ENCODE measurements at regions not wholly inside any gene's neighbourhood (a gene's known extent, or its start where the extent isn't known, plus 50 kb on each side); places are given as distances from the start of the nearest gene placed in this dataset.

DNA sequence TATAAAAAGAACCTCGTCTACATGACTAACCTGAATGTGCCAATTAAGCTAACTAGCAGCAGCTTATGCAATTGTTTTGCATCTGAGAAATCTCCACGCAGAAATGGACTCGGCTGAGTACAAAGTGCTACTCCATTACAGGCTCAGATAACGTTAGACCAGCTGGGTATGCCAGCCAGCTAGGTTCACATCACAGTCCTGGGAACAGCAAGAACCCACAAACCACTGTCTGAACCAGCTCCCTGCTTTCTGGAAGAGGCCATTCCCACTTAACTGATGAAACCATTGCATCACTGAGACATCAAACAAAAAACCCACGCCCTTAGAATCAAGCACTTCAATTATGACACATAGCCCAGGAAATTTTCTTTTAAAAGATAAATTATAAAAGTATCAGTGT, 202.7 kb downstream of the CYRIA start:
- Histone ChIP-seq H3K9me3 (no peaks in the 10 kb centered on the region), H3K4me3 (no peak overlapping the region), H3K36me3 (no peaks in the 10 kb centered on the region), H3K4me1 (no peaks in the 10 kb centered on the region), H3K27ac (no peak overlapping the region), H3K27me3 (peaks cover 10% of the 10 kb centered on the region)
- TF ChIP-seq EP300 (IDR thresholded peaks at IDR 0.05) (no peak), POLR2A (IDR thresholded peaks at IDR 0.05) (no peak), POLR2AphosphoS5 (IDR thresholded peaks at IDR 0.05) (no peak)
- TF ChIP-seq, protein P1, sequence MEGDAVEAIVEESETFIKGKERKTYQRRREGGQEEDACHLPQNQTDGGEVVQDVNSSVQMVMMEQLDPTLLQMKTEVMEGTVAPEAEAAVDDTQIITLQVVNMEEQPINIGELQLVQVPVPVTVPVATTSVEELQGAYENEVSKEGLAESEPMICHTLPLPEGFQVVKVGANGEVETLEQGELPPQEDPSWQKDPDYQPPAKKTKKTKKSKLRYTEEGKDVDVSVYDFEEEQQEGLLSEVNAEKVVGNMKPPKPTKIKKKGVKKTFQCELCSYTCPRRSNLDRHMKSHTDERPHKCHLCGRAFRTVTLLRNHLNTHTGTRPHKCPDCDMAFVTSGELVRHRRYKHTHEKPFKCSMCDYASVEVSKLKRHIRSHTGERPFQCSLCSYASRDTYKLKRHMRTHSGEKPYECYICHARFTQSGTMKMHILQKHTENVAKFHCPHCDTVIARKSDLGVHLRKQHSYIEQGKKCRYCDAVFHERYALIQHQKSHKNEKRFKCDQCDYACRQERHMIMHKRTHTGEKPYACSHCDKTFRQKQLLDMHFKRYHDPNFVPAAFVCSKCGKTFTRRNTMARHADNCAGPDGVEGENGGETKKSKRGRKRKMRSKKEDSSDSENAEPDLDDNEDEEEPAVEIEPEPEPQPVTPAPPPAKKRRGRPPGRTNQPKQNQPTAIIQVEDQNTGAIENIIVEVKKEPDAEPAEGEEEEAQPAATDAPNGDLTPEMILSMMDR (IDR thresholded peaks at IDR 0.05) = no peak
- WGBS, 2 donors (ENCODE audit: low coverage in 1 of 2) = 51 to 72% methylated on average over 5 of the region's 5 CpGs
- no peak for ATAC-seq

DNA sequence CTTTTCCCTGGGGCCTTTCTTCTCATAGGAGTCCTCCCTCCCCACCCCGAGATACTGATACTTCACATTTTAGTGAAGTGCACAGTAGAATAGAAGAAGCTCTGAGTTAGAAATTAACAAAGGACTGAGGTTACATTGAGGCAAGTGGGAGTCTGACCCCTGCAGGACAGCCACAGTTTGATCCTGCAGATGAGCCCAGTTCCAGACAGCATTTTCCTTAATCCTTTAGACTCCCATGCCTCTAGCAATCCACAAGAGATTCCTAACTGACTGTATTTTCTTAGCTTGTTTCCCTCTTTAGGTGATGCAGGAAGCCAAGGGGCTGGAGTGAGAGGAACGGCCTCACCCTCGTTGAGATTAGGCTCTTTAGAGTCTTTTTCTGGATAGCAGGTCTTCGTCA, 204.0 kb downstream of the CYRIA start:
- TF ChIP-seq EP300 (IDR thresholded peaks at IDR 0.05) (no peak), POLR2A (IDR thresholded peaks at IDR 0.05) (no peak), POLR2AphosphoS5 (IDR thresholded peaks at IDR 0.05) (no peak)
- TF ChIP-seq, protein P1 (IDR thresholded peaks at IDR 0.05) = no peak
- Histone ChIP-seq H3K4me1 (no peaks in the 10 kb centered on the region), H3K36me3 (no peaks in the 10 kb centered on the region), H3K9me3 (no peaks in the 10 kb centered on the region), H3K27me3 (peaks cover 10% of the 10 kb centered on the region), H3K27ac (no peak overlapping the region), H3K4me3 (no peak overlapping the region)
- no peak for ATAC-seq
- WGBS, 2 donors (ENCODE audit: low coverage in 1 of 2) = 50 to 100% methylated on average over 1 of the region's 4 CpGs

DNA sequence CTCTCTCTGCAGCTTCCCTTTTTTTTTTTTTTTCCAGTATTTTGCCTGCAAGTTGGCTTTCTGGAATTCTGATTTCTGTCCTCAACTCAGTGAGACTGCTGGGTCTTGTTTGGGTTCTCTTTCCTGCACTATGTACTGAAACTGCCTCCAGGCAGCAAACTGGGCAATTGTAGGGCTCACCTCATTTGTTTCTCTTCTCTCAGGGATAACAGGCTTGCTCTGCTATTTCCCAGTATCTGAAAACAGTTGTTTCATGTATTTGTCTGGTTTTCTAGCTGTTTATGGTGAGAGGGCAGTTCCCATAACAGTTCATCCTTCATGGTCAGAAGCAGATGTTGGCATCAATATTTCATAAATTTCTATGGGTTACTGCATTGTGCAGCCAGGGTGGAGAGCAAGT, 206.0 kb downstream of the CYRIA start:
- Histone ChIP-seq H3K27ac (no peak overlapping the region), H3K4me1 (no peaks in the 10 kb centered on the region), H3K27me3 (peaks cover 10% of the 10 kb centered on the region), H3K36me3 (no peaks in the 10 kb centered on the region), H3K9me3 (no peaks in the 10 kb centered on the region), H3K4me3 (no peak overlapping the region)
- TF ChIP-seq POLR2A (IDR thresholded peaks at IDR 0.05) = no peak
- TF ChIP-seq, protein P1 (IDR thresholded peaks at IDR 0.05) = no peak
- no peak for TF ChIP-seq POLR2AphosphoS5 (IDR thresholded peaks at IDR 0.05)
- no peak for TF ChIP-seq EP300 (IDR thresholded peaks at IDR 0.05)
- no peak for ATAC-seq

DNA sequence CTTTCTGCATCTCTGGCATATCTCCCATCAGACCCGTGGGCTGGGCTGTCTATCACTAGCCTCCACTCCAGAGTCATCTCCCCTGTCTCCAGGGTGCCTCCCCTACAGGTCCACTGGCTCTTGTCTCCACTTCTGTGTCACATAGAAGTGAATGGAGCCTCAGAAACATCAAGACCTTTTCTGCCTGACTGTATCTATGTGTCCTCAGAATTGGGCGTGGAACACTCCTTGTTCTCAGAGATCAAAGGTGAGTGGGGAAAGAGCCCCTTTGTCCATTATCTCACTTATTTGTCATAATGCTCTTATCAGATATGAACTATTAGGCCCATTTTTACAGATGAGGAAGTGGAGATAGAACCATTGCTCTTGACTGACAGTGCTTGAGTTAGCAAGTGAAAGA, 211.0 kb downstream of the CYRIA start:
- ATAC-seq = no peak
- no peaks in the 10 kb centered on the region for H3K9me3 ChIP-seq
- TF ChIP-seq, protein P1 (IDR thresholded peaks at IDR 0.05) = no peak
- TF ChIP-seq POLR2A (IDR thresholded peaks at IDR 0.05) (no peak), POLR2AphosphoS5 (IDR thresholded peaks at IDR 0.05) (no peak), EP300 (IDR thresholded peaks at IDR 0.05) (no peak)
- H3K27me3 ChIP-seq = peaks cover 4% of the 10 kb centered on the region
- H3K27ac ChIP-seq = no peak overlapping the region
- H3K4me3 ChIP-seq = no peak overlapping the region
- H3K4me1 ChIP-seq = no peaks in the 10 kb centered on the region
- WGBS, 2 donors (ENCODE audit: low coverage in 1 of 2) = 100% methylated on average over 2 of the region's 2 CpGs; no CpG with 5 or more reads in 1 of the 2 donors
- H3K36me3 ChIP-seq = no peaks in the 10 kb centered on the region

DNA sequence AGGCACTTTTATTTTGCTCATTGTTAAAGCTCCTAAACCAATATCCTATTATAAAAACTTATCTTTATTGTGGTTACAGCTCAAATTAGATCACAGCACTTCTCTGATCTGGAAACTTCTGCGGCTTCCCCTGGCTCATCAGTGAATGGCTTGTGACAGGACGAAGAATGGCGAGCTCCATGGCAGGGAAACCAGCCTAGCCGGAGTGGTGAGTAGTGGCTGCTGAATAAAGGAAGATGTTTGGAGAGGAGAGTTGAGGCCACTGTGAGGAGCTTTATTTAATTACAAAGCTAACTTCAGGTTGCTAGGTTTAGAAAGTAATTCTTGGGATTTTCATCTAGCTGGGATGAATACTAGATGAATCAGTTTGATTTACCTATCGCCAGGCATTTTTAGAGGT, 213.5 kb downstream of the CYRIA start:
- no peaks in the 10 kb centered on the region for H3K9me3 ChIP-seq
- H3K36me3 ChIP-seq = no peaks in the 10 kb centered on the region
- TF ChIP-seq POLR2A (IDR thresholded peaks at IDR 0.05) = no peak
- TF ChIP-seq EP300 (IDR thresholded peaks at IDR 0.05) = no peak
- TF ChIP-seq POLR2AphosphoS5 (IDR thresholded peaks at IDR 0.05) = no peak
- TF ChIP-seq, protein P1 (IDR thresholded peaks at IDR 0.05) = no peak
- H3K4me3 ChIP-seq = no peak overlapping the region
- H3K27ac ChIP-seq = no peak overlapping the region
- no peaks in the 10 kb centered on the region for H3K4me1 ChIP-seq
- H3K27me3 ChIP-seq = no peaks in the 10 kb centered on the region
- WGBS, 2 donors (ENCODE audit: low coverage in 1 of 2) = 86% methylated on average over 4 to 5 of the region's 5 CpGs
- ATAC-seq = no peak

Data from gastroesophageal sphincter (tissue), 4 donors.